ENCODE measurements at regions not wholly inside any gene's neighbourhood (a gene's known extent, or its start where the extent isn't known, plus 50 kb on each side); places are given as distances from the start of the nearest gene placed in this dataset.
"Not testable (repeated sequence)": the region's sequence is repeated elsewhere in the genome, so short reads cannot be mapped to it uniquely, and the experiment has no call there.

DNA sequence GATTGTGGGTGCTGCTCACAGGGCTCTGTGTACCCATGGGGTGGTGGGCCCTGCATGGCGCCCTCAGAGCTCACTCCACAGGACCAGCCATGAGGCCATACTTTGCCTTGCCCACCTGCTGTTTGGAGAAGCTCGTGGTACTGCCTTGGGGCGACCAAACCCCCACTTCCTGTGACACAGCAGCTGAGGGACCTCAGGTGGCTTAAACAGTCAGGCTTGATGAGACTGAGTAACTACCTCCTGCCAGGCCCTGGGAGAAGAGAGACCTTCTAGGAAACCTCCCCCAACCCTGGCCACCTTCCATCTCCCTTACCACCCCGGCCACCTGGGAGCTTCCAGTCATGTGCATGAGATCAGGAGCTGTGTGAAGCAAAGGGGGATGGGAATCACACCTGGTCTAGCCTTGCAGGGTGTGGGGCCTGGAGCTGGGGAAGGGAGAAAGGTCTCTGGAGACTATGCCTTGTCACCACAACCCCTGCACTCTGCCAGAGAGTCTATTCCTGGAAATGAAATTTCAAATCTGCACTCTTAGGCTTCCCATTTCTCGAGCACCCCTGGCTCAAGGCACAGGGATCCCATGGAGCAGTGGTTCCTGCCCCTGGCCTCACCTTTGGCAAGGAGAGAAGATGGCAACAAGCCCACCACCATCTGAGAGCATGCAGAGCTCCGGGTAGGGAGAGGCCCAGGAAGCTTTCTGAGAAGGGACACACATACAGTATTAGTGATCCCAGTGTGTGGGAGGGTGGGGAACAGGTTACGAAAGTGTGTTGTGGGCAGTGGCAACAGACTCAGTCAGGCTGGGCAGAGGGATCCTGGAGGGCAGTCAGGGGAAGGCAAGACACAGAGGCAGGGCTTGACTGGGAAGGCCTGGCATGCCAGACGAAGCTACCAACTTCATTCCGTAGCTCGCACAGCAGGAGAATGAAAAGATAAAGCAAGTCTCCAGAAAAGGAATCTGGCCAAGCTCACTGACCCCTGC is 125.0 kb downstream of the URI1 start:
- Histone ChIP-seq H3K4me3 (no peak overlapping the region), H3K27me3 (peaks cover 0 to 40% of the 10 kb centered on the region in 2 donors), H3K4me1 (no peaks in the 10 kb centered on the region), H3K27ac (no peak overlapping the region), H3K36me3 (no peaks in the 10 kb centered on the region), H3K9me3 (no peaks in the 10 kb centered on the region)
- TF ChIP-seq, protein P1, sequence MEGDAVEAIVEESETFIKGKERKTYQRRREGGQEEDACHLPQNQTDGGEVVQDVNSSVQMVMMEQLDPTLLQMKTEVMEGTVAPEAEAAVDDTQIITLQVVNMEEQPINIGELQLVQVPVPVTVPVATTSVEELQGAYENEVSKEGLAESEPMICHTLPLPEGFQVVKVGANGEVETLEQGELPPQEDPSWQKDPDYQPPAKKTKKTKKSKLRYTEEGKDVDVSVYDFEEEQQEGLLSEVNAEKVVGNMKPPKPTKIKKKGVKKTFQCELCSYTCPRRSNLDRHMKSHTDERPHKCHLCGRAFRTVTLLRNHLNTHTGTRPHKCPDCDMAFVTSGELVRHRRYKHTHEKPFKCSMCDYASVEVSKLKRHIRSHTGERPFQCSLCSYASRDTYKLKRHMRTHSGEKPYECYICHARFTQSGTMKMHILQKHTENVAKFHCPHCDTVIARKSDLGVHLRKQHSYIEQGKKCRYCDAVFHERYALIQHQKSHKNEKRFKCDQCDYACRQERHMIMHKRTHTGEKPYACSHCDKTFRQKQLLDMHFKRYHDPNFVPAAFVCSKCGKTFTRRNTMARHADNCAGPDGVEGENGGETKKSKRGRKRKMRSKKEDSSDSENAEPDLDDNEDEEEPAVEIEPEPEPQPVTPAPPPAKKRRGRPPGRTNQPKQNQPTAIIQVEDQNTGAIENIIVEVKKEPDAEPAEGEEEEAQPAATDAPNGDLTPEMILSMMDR (IDR thresholded peaks at IDR 0.05), result no peak
- no peak for DNase-seq
- ATAC-seq, result no peak
- intact Hi-C loops (cut with DNase I), result no loop called here

DNA sequence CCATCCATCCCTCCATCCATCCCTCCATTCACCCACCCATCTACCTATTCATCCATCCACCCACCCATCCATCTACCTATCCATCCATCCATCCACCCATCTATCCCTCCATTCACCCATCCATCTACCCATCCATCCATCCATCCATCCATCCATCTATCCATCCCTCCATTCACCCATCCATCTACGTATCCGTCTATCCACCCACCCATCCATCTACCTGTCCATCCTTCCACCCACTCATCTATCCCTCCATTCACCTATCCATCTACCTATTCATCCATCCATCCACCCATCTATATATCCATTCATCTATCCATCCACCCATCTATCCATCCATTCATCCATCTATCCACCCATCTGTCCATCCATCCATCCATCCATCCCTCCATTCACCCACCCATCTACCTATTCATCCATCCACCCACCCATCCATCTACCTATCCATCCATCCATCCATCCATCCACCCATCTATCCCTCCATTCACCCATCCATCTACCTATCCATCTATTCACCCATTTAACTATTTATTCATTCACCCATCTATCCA is 126.0 kb downstream of the URI1 start:
- intact Hi-C loops (cut with DNase I); H3K9me3 ChIP-seq; H3K36me3 ChIP-seq; ATAC-seq; H3K27ac ChIP-seq; DNase-seq; H3K4me1 ChIP-seq; H3K4me3 ChIP-seq: not testable (repeated sequence)
- peaks cover 0 to 32% of the 10 kb centered on the region in 2 donors for H3K27me3 ChIP-seq

DNA sequence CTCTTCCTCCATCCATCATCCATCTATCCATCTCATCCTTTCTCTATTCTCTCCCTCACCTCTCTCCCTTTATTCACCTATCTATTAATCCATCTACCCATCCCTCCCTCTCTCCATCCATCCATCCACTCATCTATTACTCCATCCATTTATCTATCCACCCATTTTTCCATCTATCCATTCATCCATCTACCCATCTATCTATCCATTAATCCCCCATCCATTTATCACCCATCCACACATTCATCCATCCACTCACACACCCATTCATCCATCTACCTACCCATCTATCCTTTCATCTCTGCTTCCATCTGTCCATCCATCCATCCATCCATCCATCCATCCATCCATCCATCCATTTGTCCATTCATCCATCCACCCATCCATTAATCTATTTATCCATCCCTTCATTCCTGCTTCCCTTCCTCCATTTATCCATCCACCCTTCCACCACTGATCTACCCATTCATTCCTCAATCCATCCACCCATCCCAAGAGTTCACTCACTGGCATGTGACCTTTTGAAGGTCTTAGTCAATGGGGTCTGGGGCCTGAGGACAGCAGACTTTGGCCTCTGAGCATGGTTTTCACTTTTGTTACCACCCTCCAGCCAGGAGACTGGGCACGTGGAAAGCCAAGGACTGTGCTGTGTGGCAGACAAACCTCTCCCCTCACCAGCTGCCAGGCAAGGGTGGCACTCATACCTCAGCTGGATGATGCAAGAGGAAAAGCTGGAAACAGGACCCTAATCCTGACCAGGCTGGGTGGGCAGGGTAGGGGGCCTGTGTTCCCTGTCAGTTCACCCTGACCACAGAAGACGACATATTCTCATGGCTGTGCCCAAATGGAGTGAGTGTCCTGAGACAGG is 126.7 kb downstream of the URI1 start:
- no peak for DNase-seq
- Histone ChIP-seq H3K4me3 (no peak overlapping the region), H3K4me1 (no peaks in the 10 kb centered on the region), H3K27ac (no peak overlapping the region), H3K9me3 (no peaks in the 10 kb centered on the region), H3K36me3 (no peaks in the 10 kb centered on the region), H3K27me3 (peaks cover 0 to 25% of the 10 kb centered on the region in 2 donors)
- TF ChIP-seq, protein P1 (IDR thresholded peaks at IDR 0.05), result no peak
- intact Hi-C loops (cut with DNase I), result no loop called here
- no peak for ATAC-seq

DNA sequence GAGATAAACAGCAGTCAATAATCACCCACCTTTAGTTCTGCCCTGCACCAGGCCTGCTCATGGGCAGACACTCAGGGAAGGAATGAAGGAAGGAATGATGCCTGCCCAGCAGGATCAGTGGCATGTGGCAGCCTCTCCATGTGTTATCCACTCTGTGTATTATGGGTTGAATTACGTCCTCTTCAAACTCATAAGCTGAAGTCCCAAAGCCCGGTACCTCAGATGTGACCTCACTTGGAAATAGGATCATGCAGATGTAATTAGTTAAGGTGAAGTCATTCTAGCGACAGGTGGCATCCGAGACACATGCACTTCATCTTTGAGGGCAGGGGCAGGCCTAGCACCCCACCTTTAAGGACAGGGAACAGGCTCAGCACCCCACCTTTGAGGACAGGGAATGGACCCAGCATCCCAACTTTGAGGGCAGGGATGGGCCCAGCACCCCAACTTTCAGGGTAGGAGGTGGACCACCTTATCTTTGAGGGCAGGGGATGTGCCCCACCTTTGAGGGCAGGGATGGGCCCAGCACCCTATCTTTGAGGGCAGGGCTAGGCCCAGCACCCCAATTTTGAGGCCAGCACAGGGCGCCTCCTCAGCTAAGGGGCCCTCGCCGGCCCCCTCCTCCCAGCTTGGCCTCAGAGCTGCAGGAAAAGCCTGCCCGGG is 127.6 kb downstream of the URI1 start:
- H3K9me3 ChIP-seq, result no peaks in the 10 kb centered on the region
- ATAC-seq, result no peak
- H3K27ac ChIP-seq, result no peak overlapping the region
- TF ChIP-seq, protein P1 (IDR thresholded peaks at IDR 0.05), result no peak
- DNase-seq, result no peak
- H3K4me3 ChIP-seq, result no peak overlapping the region
- peaks cover 0 to 16% of the 10 kb centered on the region in 2 donors for H3K27me3 ChIP-seq
- no peaks in the 10 kb centered on the region for H3K4me1 ChIP-seq
- intact Hi-C loops (cut with DNase I), result no loop called here
- H3K36me3 ChIP-seq, result no peaks in the 10 kb centered on the region

DNA sequence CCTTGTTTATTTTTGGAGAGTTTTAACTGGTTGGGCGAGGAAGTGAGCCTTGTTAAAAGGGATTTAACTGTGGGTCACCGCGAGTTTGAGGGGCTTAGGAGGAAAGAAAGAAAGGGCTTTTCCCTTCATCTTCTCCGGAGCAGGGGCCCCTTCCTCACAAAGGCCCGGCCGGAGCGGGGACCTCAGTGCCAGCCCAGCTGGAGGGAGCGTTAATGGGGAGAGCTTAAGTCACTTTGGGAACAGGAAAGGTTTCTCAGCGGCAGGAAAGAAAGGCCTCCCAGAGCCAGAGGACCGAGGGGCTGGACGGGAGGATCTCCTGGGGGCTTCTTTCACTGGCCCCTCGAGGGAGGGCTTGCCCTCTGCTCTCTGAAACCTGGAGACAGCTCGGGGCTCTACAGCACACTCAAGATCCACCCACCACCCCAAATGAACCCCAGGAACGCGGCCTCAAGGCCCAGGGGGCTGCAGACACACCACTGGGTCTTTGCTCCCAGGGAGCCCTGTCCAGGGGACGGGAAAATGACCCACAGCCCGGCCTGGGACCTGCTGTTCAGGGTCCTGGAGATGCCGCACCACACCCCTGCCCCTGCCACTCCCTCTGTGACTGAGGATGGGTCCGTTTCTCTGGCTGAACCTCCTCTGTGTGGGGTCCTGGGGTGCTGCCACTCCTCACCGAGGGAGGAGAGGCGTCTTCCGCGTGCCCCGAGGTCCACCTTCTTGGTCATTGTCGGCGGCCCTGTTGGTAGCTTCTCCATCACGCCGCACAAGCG is 128.3 kb downstream of the URI1 start:
- Histone ChIP-seq H3K27me3 (peaks cover 0 to 13% of the 10 kb centered on the region in 2 donors), H3K36me3 (no peaks in the 10 kb centered on the region), H3K9me3 (no peaks in the 10 kb centered on the region), H3K27ac (no peak overlapping the region), H3K4me3 (no peak overlapping the region), H3K4me1 (no peaks in the 10 kb centered on the region)
- DNase-seq (peak in 1 of 4 donors; percentile 24), ATAC-seq (no peak)
- TF ChIP-seq, protein P1 (IDR thresholded peaks at IDR 0.05), result no peak
- intact Hi-C loops (cut with DNase I), result no loop called here
